ENCODE measurements at regions not wholly inside any gene's neighbourhood (a gene's known extent, or its start where the extent isn't known, plus 50 kb on each side); places are given as distances from the start of the nearest gene placed in this dataset.

DNA sequence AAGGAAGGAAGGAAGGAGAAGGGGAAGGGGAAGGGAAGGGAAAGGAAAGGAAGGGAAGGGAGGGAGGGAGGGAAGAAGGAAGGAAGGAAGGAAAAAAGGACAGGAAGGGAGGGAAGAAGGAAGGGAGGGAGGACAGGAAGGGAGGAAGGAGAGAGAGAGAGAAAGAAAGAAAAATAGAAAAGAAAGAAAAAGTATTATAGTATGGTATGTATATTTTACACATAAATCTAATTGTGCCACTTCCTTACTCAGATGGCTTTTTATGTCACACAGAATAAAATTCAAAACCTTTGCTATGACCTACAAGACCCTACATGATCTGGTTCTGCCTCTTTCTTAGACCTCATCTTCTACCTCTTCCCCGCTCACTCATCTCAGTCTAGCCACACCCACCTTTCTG lies 1016.9 kb upstream of the AUTS2 start:
- intact Hi-C loops (cut with micrococcal nuclease) = no loop called here
- TF ChIP-seq, protein P1, sequence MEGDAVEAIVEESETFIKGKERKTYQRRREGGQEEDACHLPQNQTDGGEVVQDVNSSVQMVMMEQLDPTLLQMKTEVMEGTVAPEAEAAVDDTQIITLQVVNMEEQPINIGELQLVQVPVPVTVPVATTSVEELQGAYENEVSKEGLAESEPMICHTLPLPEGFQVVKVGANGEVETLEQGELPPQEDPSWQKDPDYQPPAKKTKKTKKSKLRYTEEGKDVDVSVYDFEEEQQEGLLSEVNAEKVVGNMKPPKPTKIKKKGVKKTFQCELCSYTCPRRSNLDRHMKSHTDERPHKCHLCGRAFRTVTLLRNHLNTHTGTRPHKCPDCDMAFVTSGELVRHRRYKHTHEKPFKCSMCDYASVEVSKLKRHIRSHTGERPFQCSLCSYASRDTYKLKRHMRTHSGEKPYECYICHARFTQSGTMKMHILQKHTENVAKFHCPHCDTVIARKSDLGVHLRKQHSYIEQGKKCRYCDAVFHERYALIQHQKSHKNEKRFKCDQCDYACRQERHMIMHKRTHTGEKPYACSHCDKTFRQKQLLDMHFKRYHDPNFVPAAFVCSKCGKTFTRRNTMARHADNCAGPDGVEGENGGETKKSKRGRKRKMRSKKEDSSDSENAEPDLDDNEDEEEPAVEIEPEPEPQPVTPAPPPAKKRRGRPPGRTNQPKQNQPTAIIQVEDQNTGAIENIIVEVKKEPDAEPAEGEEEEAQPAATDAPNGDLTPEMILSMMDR (IDR thresholded peaks at IDR 0.05; ENCODE audit: borderline replicate concordance) = no peak
- Histone ChIP-seq H3K4me3 (no peak overlapping the region), H3K9me3 (replicated peaks) (peaks cover 43% of the 10 kb centered on the region), H3K36me3 (no peaks in the 10 kb centered on the region), H3K4me1 (no peaks in the 10 kb centered on the region), H3K27ac (replicated peaks) (no peak overlapping the region), H3K27me3 (ENCODE audit: low read depth) (peaks cover 12% of the 10 kb centered on the region)
- DNase-seq = no peak

DNA sequence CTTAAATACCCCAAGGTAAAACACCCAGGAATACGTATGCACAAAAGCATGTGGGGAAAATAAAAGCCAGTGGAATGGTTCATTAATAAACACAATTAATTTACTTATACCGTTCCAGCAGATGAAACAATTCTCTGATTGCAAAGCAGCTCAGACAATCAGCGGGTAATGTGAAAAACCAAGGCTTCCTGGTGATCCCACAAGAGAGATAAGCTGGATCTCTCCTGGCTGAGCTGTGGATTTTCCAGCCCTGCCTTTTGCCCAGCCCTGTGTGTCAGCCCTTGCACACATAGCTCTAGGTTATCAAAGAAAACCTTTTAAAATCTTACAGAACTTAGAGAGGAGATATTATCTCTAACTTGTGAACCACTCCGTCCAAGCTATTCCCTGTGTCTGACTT lies 1010.7 kb upstream of the AUTS2 start:
- Histone ChIP-seq H3K36me3 (no peaks in the 10 kb centered on the region), H3K27me3 (ENCODE audit: low read depth) (peaks cover 52% of the 10 kb centered on the region), H3K4me1 (no peaks in the 10 kb centered on the region), H3K4me3 (no peak overlapping the region), H3K9me3 (replicated peaks) (peaks cover 18% of the 10 kb centered on the region), H3K27ac (replicated peaks) (no peak overlapping the region)
- TF ChIP-seq, protein P1 (IDR thresholded peaks at IDR 0.05; ENCODE audit: borderline replicate concordance) = no peak
- DNase-seq = no peak
- intact Hi-C loops (cut with micrococcal nuclease) = no loop called here

DNA sequence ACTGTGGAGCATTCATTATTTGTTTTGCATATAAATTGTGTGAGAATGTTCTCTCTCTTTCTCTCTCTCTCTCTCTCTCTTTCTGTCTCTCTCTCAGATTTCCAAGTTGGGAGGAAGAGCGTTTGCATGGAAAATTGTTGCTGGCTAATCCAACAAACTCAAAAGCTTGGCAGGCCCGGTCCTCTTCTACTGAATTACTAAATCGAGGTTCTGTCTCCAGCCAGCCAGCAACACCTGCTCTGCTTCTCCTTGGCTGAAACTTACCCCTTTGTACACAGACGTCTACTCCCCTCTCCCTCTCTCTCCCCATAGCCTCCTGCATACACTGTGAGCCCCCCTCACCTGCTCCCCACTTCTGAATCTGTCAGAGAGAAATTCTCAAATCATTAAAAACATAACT lies 996.4 kb upstream of the AUTS2 start:
- H3K4me1 ChIP-seq = no peaks in the 10 kb centered on the region
- intact Hi-C loops (cut with micrococcal nuclease) = no loop called here
- TF ChIP-seq, protein P1 (IDR thresholded peaks at IDR 0.05; ENCODE audit: borderline replicate concordance) = no peak
- H3K4me3 ChIP-seq = no peak overlapping the region
- no peak for DNase-seq
- H3K27ac ChIP-seq (replicated peaks) = no peak overlapping the region
- no peaks in the 10 kb centered on the region for H3K9me3 ChIP-seq (replicated peaks)
- H3K36me3 ChIP-seq = no peaks in the 10 kb centered on the region
- peaks cover 6% of the 10 kb centered on the region for H3K27me3 ChIP-seq (ENCODE audit: low read depth)

DNA sequence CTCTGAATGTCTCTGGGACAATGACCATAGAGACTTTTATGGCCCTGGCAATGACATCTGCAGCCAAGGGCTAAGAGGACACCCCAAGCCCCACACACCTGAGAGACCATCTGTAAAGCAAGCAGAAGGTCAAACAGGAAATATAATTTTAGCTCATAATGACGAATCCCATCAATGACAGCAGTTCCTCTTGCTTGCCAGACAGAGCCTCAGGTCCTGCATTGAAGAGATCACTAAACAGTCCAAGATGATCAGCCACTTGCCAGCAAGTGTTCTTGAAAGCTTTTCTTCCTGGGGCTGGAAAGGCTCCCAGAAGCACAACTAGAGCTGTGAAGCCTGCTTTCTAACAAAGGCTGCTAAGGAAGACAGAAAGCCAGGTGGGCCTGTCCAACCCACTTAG lies 993.7 kb upstream of the AUTS2 start:
- H3K4me1 ChIP-seq = no peaks in the 10 kb centered on the region
- peaks cover 21% of the 10 kb centered on the region for H3K9me3 ChIP-seq (replicated peaks)
- no peak overlapping the region for H3K4me3 ChIP-seq
- H3K36me3 ChIP-seq = no peaks in the 10 kb centered on the region
- no peak for DNase-seq
- no peak overlapping the region for H3K27ac ChIP-seq (replicated peaks)
- TF ChIP-seq, protein P1 (IDR thresholded peaks at IDR 0.05; ENCODE audit: borderline replicate concordance) = no peak
- H3K27me3 ChIP-seq (ENCODE audit: low read depth) = peaks cover 5% of the 10 kb centered on the region
- intact Hi-C loops (cut with micrococcal nuclease) = no loop called here

DNA sequence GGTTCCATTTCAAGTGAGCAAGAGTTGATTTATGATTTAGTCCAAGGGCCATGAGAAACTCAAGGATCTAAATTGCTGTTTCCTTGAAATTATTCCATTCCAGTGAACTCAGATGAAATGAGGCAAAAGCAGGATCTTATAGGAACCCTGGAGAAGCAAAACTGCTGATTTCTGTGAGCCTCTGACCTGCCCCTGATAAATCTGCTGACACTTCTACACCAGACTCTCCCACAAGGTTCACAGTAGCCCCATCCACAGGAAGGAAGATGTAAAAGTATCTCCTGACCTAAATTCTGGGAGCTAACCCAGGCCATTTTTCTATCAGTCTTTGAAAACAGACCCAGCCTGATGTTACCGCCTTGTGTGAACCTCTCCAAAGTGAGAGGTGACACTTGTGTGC lies 987.6 kb upstream of the AUTS2 start:
- Histone ChIP-seq H3K27me3 (ENCODE audit: low read depth) (peaks cover 22% of the 10 kb centered on the region), H3K9me3 (replicated peaks) (peaks cover 33% of the 10 kb centered on the region), H3K27ac (replicated peaks) (no peak overlapping the region), H3K4me3 (no peak overlapping the region), H3K36me3 (no peaks in the 10 kb centered on the region), H3K4me1 (no peaks in the 10 kb centered on the region)
- intact Hi-C loops (cut with micrococcal nuclease) = no loop called here
- DNase-seq = no peak
- TF ChIP-seq, protein P1 (IDR thresholded peaks at IDR 0.05; ENCODE audit: borderline replicate concordance) = no peak

DNA sequence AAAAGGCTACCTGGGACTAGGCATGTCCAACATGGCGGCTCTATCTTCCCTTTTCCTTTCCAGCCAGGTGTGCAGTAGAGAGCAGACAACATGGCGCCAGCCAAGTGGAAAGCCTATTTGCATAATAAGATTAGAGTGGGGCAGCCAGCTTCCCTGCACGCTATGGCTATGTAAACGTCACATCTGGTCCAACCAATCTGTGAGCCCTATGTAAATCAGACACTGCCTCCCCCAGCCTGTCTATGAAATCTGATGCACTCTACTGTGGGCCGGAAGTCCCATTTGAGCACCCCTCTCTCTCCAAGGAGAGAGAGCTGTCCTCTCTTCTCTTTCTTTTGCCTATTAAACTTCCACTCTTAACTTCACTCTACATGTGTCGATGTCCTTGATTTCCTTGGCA lies 984.9 kb upstream of the AUTS2 start:
- DNase-seq = no peak
- Histone ChIP-seq H3K4me1 (no peaks in the 10 kb centered on the region), H3K27ac (replicated peaks) (no peak overlapping the region), H3K4me3 (no peak overlapping the region), H3K27me3 (ENCODE audit: low read depth) (peaks cover 22% of the 10 kb centered on the region), H3K36me3 (no peaks in the 10 kb centered on the region), H3K9me3 (replicated peaks) (peaks cover 43% of the 10 kb centered on the region)
- intact Hi-C loops (cut with micrococcal nuclease) = no loop called here
- TF ChIP-seq, protein P1 (IDR thresholded peaks at IDR 0.05; ENCODE audit: borderline replicate concordance) = no peak
